GM21381 (cell line): ENCODE measurements at regions not wholly inside any gene's neighbourhood (a gene's known extent, or its start where the extent isn't known, plus 50 kb on each side); places are given as distances from the start of the nearest gene placed in this dataset.

Experiments
- ATAC-seq: cut with Tn5 transposase; IDR thresholded peaks from one replicate; pipeline ENCODE4 v1.9.1; 2021; ENCODE audit warnings: mild to moderate bottlenecking, moderate library complexity; ENCODE audit not compliant: unreplicated experiment

GRCh38 chr6:47360388-47360787 lies 50.7 kb upstream of the TNFRSF21 start:
- peak; percentile 50 for ATAC-seq

- no peak for ATAC-seq
Measured at GRCh38 chr6:47362857-47363461, 53.3 kb upstream of the TNFRSF21 start.

- ATAC-seq: no peak
Measured at GRCh38 chr6:47363736-47364135, 54.0 kb upstream of the TNFRSF21 start.

- no peak for ATAC-seq
Measured at GRCh38 chr6:47366335-47366890, 56.7 kb upstream of the TNFRSF21 start.

GRCh38 chr6:47371139-47371869 lies 61.6 kb upstream of the TNFRSF21 start:
- no peak for ATAC-seq

- ATAC-seq: no peak
Measured at GRCh38 chr6:47371870-47372255, 62.2 kb upstream of the TNFRSF21 start.

- no peak for ATAC-seq
Measured at GRCh38 chr6:47372318-47372717, 62.6 kb upstream of the TNFRSF21 start.

- no peak for ATAC-seq
Measured at GRCh38 chr6:47375426-47375825, 65.7 kb upstream of the TNFRSF21 start.

GRCh38 chr6:47376930-47377329 lies 67.2 kb upstream of the TNFRSF21 start:
- peak; percentile 79 for ATAC-seq

- ATAC-seq: no peak
Measured at GRCh38 chr6:47377971-47378370, 68.3 kb upstream of the TNFRSF21 start.

GRCh38 chr6:47379328-47379727 lies 69.6 kb upstream of the TNFRSF21 start:
- ATAC-seq: no peak

GRCh38 chr6:47380251-47380650 lies 70.5 kb upstream of the TNFRSF21 start:
- no peak for ATAC-seq

- ATAC-seq: no peak
Measured at GRCh38 chr6:47381036-47381435, 71.3 kb upstream of the TNFRSF21 start.

- ATAC-seq: no peak
Measured at GRCh38 chr6:47383360-47383759, 73.7 kb upstream of the TNFRSF21 start.

GRCh38 chr6:47391675-47392074 lies 82.0 kb upstream of the TNFRSF21 start:
- no peak for ATAC-seq

GRCh38 chr6:47392251-47392650 lies 82.5 kb upstream of the TNFRSF21 start:
- ATAC-seq: no peak

GRCh38 chr6:47396401-47397069 lies 81.1 kb upstream of the CD2AP start:
- ATAC-seq: no peak

- no peak for ATAC-seq
Measured at GRCh38 chr6:47400581-47400980, 77.0 kb upstream of the CD2AP start.

- no peak for ATAC-seq
Measured at GRCh38 chr6:47402081-47402480, 75.5 kb upstream of the CD2AP start.

GRCh38 chr6:47403056-47403455 lies 74.5 kb upstream of the CD2AP start:
- ATAC-seq: no peak

- no peak for ATAC-seq
Measured at GRCh38 chr6:47403801-47404200, 73.8 kb upstream of the CD2AP start.

GRCh38 chr6:47404435-47404834 lies 73.2 kb upstream of the CD2AP start:
- no peak for ATAC-seq
